Caco-2 (cell line): ENCODE measurements at regions not wholly inside any gene's neighbourhood (a gene's known extent, or its start where the extent isn't known, plus 50 kb on each side); places are given as distances from the start of the nearest gene placed in this dataset.

Experiments used
- BruUV-seq: library from RNA; stranded (reverse); fragments of 400-500 nt; replicated peaks from 2 replicates; lab custom pipeline; 2021; lab: Mats Ljungman, UMichigan
- CTCF ChIA-PET: fragments of 300-600 bp; sonication (Branson Sonifier 250); formaldehyde crosslinking; loops from one replicate; lab custom pipeline; 2022; ENCODE audit warnings: antibody characterized with exemption; lab: Charles Lee
- POLR2A ChIA-PET: fragments of 300-600 bp; sonication (Branson Sonifier 250); formaldehyde crosslinking; loops from one replicate; lab custom pipeline; 2022; ENCODE audit warnings: antibody characterized with exemption; lab: Charles Lee
- DNase-seq, 2 experiments: peaks; one replicate each; pipeline versions ENCODE4 v3.0.0 to v3.0.0-alpha.2; 2020 to 2022
- H3K27me3 ChIP-seq: replicated peaks from 2 replicates; pipeline ENCODE4 v1.6.0; 2011; ENCODE audit warnings: low read length; ENCODE audit not compliant: control insufficient read depth, insufficient read depth
- H3K36me3 ChIP-seq: 2 replicates; pipeline ENCODE4 v1.5.1; 2011; ENCODE audit warnings: low read length; ENCODE audit not compliant: control insufficient read depth, insufficient read depth
- H3K4me1 ChIP-seq: fragments of 250-450 bp; sonication (Bioruptor Pico); 2 replicates; pipeline ENCODE4 v1.5.1; 2020; ENCODE audit warnings: mild to moderate bottlenecking
- H3K4me3 ChIP-seq: 2 replicates; pipeline ENCODE4 v1.5.1; 2011; ENCODE audit warnings: low read depth, mild to moderate bottlenecking, control low read depth, low read length
- H3K9me3 ChIP-seq: fragments of 250-450 bp; sonication (Bioruptor Pico); 2 replicates; pipeline ENCODE4 v1.5.1; 2020; ENCODE audit warnings: mild to moderate bottlenecking, moderate library complexity
- H3K27ac Mint-ChIP-seq: one replicate; pipeline ENCODE4 v1.8.0; 2022; ENCODE audit warnings: mixed read lengths; ENCODE audit not compliant: unreplicated experiment
- H3K27me3 Mint-ChIP-seq: one replicate; pipeline ENCODE4 v1.8.0; 2022; ENCODE audit warnings: mixed read lengths; ENCODE audit not compliant: insufficient read depth, unreplicated experiment
- H3K36me3 Mint-ChIP-seq: one replicate; pipeline ENCODE4 v1.8.0; 2022; ENCODE audit warnings: mild to moderate bottlenecking, mixed read lengths; ENCODE audit not compliant: insufficient read depth, unreplicated experiment
- H3K4me1 Mint-ChIP-seq: one replicate; pipeline ENCODE4 v1.8.0; 2022; ENCODE audit warnings: low read depth, mixed read lengths; ENCODE audit not compliant: unreplicated experiment
- H3K4me3 Mint-ChIP-seq: one replicate; pipeline ENCODE4 v1.8.0; 2022; ENCODE audit warnings: mild to moderate bottlenecking, moderate library complexity, mixed read lengths; ENCODE audit not compliant: unreplicated experiment
- H3K9me3 Mint-ChIP-seq: one replicate; pipeline ENCODE4 v1.8.0; 2022; ENCODE audit warnings: mixed read lengths; ENCODE audit not compliant: unreplicated experiment
- intact Hi-C: fragments of 100-400 bp; cut with micrococcal nuclease; formaldehyde crosslinking; loops from one replicate; pipeline ENCODE4 v1.10.0; 2022; ENCODE audit not compliant: unreplicated experiment
- TF ChIP-seq, protein P1 (sequence below), 2 experiments: fragments of 200-600 bp in 1 of 2; IDR thresholded peaks; 1 replicate in 1 of 2; 2 replicates in 1 of 2; pipeline versions ENCODE4 v1.5.1 to v1.8.0; 2011 to 2022; ENCODE audit warnings: antibody characterized with exemption in 1 of 2, control low read depth in 1 of 2, inconsistent platforms in 1 of 2, low read depth in 1 of 2, low read length in 1 of 2, mild to moderate bottlenecking in 1 of 2, moderate library complexity in 1 of 2; ENCODE audit not compliant: insufficient read depth in 1 of 2, severe bottlenecking in 1 of 2, unreplicated experiment in 1 of 2

GRCh38 chr1:191034132-191034531 is 556.5 kb upstream of the BRINP3 start:
- Histone ChIP-seq H3K9me3 (no peaks in the 10 kb centered on the region), H3K36me3 (no peaks in the 10 kb centered on the region), H3K4me1 (no peaks in the 10 kb centered on the region), H3K4me3 (no peak overlapping the region), H3K27me3 (no peaks in the 10 kb centered on the region)
- no peak overlapping the region for H3K4me3 Mint-ChIP-seq
- POLR2A ChIA-PET, result no interaction called here
- TF ChIP-seq, protein P1, sequence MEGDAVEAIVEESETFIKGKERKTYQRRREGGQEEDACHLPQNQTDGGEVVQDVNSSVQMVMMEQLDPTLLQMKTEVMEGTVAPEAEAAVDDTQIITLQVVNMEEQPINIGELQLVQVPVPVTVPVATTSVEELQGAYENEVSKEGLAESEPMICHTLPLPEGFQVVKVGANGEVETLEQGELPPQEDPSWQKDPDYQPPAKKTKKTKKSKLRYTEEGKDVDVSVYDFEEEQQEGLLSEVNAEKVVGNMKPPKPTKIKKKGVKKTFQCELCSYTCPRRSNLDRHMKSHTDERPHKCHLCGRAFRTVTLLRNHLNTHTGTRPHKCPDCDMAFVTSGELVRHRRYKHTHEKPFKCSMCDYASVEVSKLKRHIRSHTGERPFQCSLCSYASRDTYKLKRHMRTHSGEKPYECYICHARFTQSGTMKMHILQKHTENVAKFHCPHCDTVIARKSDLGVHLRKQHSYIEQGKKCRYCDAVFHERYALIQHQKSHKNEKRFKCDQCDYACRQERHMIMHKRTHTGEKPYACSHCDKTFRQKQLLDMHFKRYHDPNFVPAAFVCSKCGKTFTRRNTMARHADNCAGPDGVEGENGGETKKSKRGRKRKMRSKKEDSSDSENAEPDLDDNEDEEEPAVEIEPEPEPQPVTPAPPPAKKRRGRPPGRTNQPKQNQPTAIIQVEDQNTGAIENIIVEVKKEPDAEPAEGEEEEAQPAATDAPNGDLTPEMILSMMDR (IDR thresholded peaks at IDR 0.05; ENCODE audit: insufficient read depth in 1 of 2, low read depth in 1 of 2, low read length in 1 of 2, severe bottlenecking in 1 of 2, unreplicated experiment in 1 of 2), result no peak
- CTCF ChIA-PET, result no interaction called here
- no peaks in the 10 kb centered on the region for H3K36me3 Mint-ChIP-seq
- DNase-seq, result no peak
- H3K27ac Mint-ChIP-seq, result no peak overlapping the region
- intact Hi-C loops, result no loop called here
- BruUV-seq, result no TSS peak
- no peaks in the 10 kb centered on the region for H3K4me1 Mint-ChIP-seq
- no peaks in the 10 kb centered on the region for H3K9me3 Mint-ChIP-seq
- no peaks in the 10 kb centered on the region for H3K27me3 Mint-ChIP-seq

- TF ChIP-seq, protein P1 (IDR thresholded peaks at IDR 0.05; ENCODE audit: insufficient read depth in 1 of 2, low read depth in 1 of 2, low read length in 1 of 2, severe bottlenecking in 1 of 2, unreplicated experiment in 1 of 2), result no peak
- Histone ChIP-seq H3K4me3 (no peak overlapping the region), H3K36me3 (no peaks in the 10 kb centered on the region), H3K9me3 (no peaks in the 10 kb centered on the region), H3K27me3 (no peaks in the 10 kb centered on the region), H3K4me1 (no peaks in the 10 kb centered on the region)
- ChIA-PET CTCF (no interaction called here), POLR2A (no interaction called here)
- no peak overlapping the region for H3K4me3 Mint-ChIP-seq
- no peaks in the 10 kb centered on the region for H3K9me3 Mint-ChIP-seq
- DNase-seq, result no peak
- no peak overlapping the region for H3K27ac Mint-ChIP-seq
- no peaks in the 10 kb centered on the region for H3K36me3 Mint-ChIP-seq
- intact Hi-C loops, result loop anchor here (10.0 kb wide), 1 partner anchor 1732 kb away; no protein-coding TSS in a partner anchor
- BruUV-seq, result no TSS peak
- H3K27me3 Mint-ChIP-seq, result no peaks in the 10 kb centered on the region
- H3K4me1 Mint-ChIP-seq, result no peaks in the 10 kb centered on the region
These were observed 565.4 kb upstream of the BRINP3 start for GRCh38 chr1:191043066-191043465.

GRCh38 chr1:191049781-191050180 is 572.1 kb upstream of the BRINP3 start:
- ChIA-PET CTCF (no interaction called here), POLR2A (no interaction called here)
- Mint-ChIP-seq H3K36me3 (no peaks in the 10 kb centered on the region), H3K27me3 (no peaks in the 10 kb centered on the region), H3K4me1 (no peaks in the 10 kb centered on the region), H3K9me3 (no peaks in the 10 kb centered on the region), H3K4me3 (no peak overlapping the region), H3K27ac (no peak overlapping the region)
- TF ChIP-seq, protein P1 (IDR thresholded peaks at IDR 0.05; ENCODE audit: insufficient read depth in 1 of 2, low read depth in 1 of 2, low read length in 1 of 2, severe bottlenecking in 1 of 2, unreplicated experiment in 1 of 2), result no peak
- no TSS peak for BruUV-seq
- H3K9me3 ChIP-seq, result no peaks in the 10 kb centered on the region
- no peaks in the 10 kb centered on the region for H3K4me1 ChIP-seq
- intact Hi-C loops, result loop anchor here (10.0 kb wide), 1 partner anchor 1725 kb away; no protein-coding TSS in a partner anchor
- H3K4me3 ChIP-seq, result no peak overlapping the region
- no peaks in the 10 kb centered on the region for H3K36me3 ChIP-seq
- H3K27me3 ChIP-seq, result no peaks in the 10 kb centered on the region
- no peak for DNase-seq
